ENCODE measurements at regions not wholly inside any gene's neighbourhood (a gene's known extent, or its start where the extent isn't known, plus 50 kb on each side); places are given as distances from the start of the nearest gene placed in this dataset.

DNA sequence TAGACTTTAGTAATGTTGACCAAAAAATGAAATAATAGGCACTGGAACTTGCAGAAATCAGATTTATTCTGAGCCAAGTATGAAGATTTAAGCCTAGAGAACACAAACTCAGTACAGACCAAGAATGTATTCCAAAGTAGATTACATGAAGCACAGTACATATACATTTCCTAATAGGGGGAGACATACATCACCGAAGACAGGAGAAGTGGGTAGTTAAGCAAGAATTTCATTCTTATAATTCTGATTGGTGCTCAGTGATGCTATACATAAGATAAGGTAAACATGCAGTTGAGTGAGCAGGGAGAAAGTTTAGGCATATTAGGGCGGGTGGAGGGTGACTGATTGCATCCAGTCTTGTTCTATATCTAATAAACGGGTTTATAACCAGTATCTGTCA, 2218.8 kb downstream of the PCDH9 start (continued):
- TF ChIP-seq, protein P1, sequence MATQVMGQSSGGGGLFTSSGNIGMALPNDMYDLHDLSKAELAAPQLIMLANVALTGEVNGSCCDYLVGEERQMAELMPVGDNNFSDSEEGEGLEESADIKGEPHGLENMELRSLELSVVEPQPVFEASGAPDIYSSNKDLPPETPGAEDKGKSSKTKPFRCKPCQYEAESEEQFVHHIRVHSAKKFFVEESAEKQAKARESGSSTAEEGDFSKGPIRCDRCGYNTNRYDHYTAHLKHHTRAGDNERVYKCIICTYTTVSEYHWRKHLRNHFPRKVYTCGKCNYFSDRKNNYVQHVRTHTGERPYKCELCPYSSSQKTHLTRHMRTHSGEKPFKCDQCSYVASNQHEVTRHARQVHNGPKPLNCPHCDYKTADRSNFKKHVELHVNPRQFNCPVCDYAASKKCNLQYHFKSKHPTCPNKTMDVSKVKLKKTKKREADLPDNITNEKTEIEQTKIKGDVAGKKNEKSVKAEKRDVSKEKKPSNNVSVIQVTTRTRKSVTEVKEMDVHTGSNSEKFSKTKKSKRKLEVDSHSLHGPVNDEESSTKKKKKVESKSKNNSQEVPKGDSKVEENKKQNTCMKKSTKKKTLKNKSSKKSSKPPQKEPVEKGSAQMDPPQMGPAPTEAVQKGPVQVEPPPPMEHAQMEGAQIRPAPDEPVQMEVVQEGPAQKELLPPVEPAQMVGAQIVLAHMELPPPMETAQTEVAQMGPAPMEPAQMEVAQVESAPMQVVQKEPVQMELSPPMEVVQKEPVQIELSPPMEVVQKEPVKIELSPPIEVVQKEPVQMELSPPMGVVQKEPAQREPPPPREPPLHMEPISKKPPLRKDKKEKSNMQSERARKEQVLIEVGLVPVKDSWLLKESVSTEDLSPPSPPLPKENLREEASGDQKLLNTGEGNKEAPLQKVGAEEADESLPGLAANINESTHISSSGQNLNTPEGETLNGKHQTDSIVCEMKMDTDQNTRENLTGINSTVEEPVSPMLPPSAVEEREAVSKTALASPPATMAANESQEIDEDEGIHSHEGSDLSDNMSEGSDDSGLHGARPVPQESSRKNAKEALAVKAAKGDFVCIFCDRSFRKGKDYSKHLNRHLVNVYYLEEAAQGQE (IDR thresholded peaks at IDR 0.05; ENCODE audit: unreplicated experiment): no peak
- TF ChIP-seq EZH2phosphoT487 (IDR thresholded peaks at IDR 0.05; ENCODE audit: unreplicated experiment): no peak

DNA sequence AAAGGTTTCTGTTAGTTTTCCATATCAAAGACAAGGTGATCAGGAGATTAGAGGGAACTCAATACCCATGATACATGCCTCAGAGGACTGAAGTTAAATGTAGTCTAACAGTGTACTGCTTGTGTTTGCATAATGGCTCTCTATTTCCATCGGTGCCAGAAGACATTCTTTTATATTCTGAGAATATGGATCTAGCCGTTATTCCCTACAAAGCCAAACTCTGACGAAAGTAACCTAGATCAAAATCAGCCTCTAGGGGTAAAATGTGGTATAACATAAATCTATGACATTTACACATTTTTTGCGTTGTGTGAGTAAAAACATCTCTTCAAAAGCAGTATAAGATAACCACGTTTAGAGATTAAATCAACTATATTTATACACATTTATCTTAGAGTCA, 2232.7 kb downstream of the PCDH9 start:
- H3K4me3 ChIP-seq: no peak overlapping the region
- no peak overlapping the region for H3K4me2 ChIP-seq
- Mint-ChIP-seq H3K9me3 (no peaks in the 10 kb centered on the region), H3K27ac (no peak overlapping the region), H3K36me3 (ENCODE audit: low read depth) (no peaks in the 10 kb centered on the region), H3K27me3 (ENCODE audit: insufficient read depth, low read depth, poor library complexity) (no peaks in the 10 kb centered on the region), H3K4me1 (peaks cover 4% of the 10 kb centered on the region; the same call in 2 of the 3 replicates), H3K4me3 (no peak overlapping the region)
- no peak for TF ChIP-seq JUNB (IDR thresholded peaks at IDR 0.05; ENCODE audit: unreplicated experiment)
- TF ChIP-seq, protein P2, sequence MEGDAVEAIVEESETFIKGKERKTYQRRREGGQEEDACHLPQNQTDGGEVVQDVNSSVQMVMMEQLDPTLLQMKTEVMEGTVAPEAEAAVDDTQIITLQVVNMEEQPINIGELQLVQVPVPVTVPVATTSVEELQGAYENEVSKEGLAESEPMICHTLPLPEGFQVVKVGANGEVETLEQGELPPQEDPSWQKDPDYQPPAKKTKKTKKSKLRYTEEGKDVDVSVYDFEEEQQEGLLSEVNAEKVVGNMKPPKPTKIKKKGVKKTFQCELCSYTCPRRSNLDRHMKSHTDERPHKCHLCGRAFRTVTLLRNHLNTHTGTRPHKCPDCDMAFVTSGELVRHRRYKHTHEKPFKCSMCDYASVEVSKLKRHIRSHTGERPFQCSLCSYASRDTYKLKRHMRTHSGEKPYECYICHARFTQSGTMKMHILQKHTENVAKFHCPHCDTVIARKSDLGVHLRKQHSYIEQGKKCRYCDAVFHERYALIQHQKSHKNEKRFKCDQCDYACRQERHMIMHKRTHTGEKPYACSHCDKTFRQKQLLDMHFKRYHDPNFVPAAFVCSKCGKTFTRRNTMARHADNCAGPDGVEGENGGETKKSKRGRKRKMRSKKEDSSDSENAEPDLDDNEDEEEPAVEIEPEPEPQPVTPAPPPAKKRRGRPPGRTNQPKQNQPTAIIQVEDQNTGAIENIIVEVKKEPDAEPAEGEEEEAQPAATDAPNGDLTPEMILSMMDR (conservative IDR thresholded peaks at IDR 0.05; ENCODE audit: low read depth in 2 of 2): peak in 1 of 2 experiments; percentile 47; a peak in 2 of 4 replicates
- TF ChIP-seq NANOG (IDR thresholded peaks at IDR 0.05; ENCODE audit: borderline replicate concordance): no peak
- H2AFZ ChIP-seq: no peak overlapping the region
- H3K36me3 ChIP-seq (ENCODE audit: insufficient read depth): no peaks in the 10 kb centered on the region
- no peak overlapping the region for H3K27ac ChIP-seq (ENCODE audit: low read depth)
- H3K4me1 ChIP-seq (ENCODE audit: insufficient read depth): no peaks in the 10 kb centered on the region
- peak; percentile 16 for DNase-seq (ENCODE audit: low spot score)
- H3K27me3 ChIP-seq (ENCODE audit: insufficient read depth): no peaks in the 10 kb centered on the region
- no peaks in the 10 kb centered on the region for H3K9me2 ChIP-seq (ENCODE audit: insufficient read depth)
- no peaks in the 10 kb centered on the region for H3K79me2 ChIP-seq (replicated peaks; ENCODE audit: insufficient read depth)
- H3F3A ChIP-seq (replicated peaks; ENCODE audit: low read depth): no peaks in the 10 kb centered on the region
- H4K20me1 ChIP-seq (replicated peaks; ENCODE audit: insufficient read depth): no peaks in the 10 kb centered on the region; the same call in 1 of the 2 replicates
- ATAC-seq: no peak

DNA sequence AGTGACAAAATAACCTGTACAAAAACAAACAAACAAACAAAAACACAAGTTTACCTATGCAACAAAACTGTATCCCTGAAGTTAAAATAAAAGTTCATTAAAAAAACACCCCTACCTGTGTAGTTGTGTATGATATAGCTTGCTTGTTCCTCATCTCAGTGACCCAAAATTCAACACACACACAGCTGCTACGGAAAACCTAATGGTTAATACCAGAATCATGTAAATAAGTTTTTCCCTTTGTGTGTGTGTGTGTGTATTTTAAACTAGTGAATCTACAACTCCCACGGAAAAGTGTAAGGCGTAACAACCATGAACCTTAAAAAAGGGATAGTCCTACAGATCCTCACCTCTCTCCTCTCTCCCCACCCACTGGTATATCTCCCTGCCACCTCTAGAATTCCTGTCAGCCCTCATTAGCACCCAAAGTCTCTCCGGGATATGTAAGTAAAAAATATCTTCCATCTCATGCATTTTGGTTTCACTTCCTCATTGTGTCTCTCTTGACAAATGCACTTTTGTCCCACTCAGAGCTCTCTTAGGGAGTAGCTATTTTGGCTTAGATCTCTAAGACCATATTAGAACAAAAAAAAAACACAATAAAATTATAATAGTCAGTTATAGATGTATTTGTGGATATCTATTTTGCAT, 2236.5 kb downstream of the PCDH9 start:
- H3K4me3 ChIP-seq: no peak overlapping the region
- no peak overlapping the region for H3K4me2 ChIP-seq
- H3K36me3 ChIP-seq (ENCODE audit: insufficient read depth): no peaks in the 10 kb centered on the region
- no peaks in the 10 kb centered on the region for H3K79me2 ChIP-seq (replicated peaks; ENCODE audit: insufficient read depth)
- peak overlapping the region; percentile 2; the same call in 1 of the 2 replicates for H2AFZ ChIP-seq
- H3K36me3 Mint-ChIP-seq (ENCODE audit: low read depth): no peaks in the 10 kb centered on the region
- no peaks in the 10 kb centered on the region for H3F3A ChIP-seq (replicated peaks; ENCODE audit: low read depth)
- H3K4me3 Mint-ChIP-seq: no peak overlapping the region
- H3K4me1 ChIP-seq (ENCODE audit: insufficient read depth): no peaks in the 10 kb centered on the region
- H3K9me2 ChIP-seq (ENCODE audit: insufficient read depth): no peaks in the 10 kb centered on the region
- no peaks in the 10 kb centered on the region for H3K4me1 Mint-ChIP-seq
- peak overlapping the region; percentile 5; the same call in 1 of the 2 replicates for H3K27ac Mint-ChIP-seq
- no peaks in the 10 kb centered on the region; the same call in 1 of the 2 replicates for H4K20me1 ChIP-seq (replicated peaks; ENCODE audit: insufficient read depth)
- ATAC-seq: no peak
- TF ChIP-seq JUNB (IDR thresholded peaks at IDR 0.05; ENCODE audit: unreplicated experiment): no peak
- TF ChIP-seq ZNF331 (CRISPR knock-in tag; IDR thresholded peaks at IDR 0.05; ENCODE audit: low read depth): no peak
- TF ChIP-seq, protein P1 (IDR thresholded peaks at IDR 0.05; ENCODE audit: unreplicated experiment): no peak
- TF ChIP-seq ZNF114 (CRISPR knock-in tag; IDR thresholded peaks at IDR 0.05): no peak
- TF ChIP-seq, protein P2 (conservative IDR thresholded peaks at IDR 0.05; ENCODE audit: low read depth in 2 of 2): no peak
- TF ChIP-seq, protein P3, sequence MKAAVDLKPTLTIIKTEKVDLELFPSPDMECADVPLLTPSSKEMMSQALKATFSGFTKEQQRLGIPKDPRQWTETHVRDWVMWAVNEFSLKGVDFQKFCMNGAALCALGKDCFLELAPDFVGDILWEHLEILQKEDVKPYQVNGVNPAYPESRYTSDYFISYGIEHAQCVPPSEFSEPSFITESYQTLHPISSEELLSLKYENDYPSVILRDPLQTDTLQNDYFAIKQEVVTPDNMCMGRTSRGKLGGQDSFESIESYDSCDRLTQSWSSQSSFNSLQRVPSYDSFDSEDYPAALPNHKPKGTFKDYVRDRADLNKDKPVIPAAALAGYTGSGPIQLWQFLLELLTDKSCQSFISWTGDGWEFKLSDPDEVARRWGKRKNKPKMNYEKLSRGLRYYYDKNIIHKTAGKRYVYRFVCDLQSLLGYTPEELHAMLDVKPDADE (IDR thresholded peaks at IDR 0.05): no peak
- no peak for TF ChIP-seq EZH2phosphoT487 (IDR thresholded peaks at IDR 0.05; ENCODE audit: unreplicated experiment)
- no peak for DNase-seq (ENCODE audit: low spot score)
- no peaks in the 10 kb centered on the region for H3K27me3 ChIP-seq (ENCODE audit: insufficient read depth)
- H3K27ac ChIP-seq (ENCODE audit: low read depth): no peak overlapping the region
- no peaks in the 10 kb centered on the region for H3K27me3 Mint-ChIP-seq (ENCODE audit: insufficient read depth, low read depth, poor library complexity)
- H3K9me3 Mint-ChIP-seq: no peaks in the 10 kb centered on the region

All from GM23338 (cell line).